Activated B cell treated with CpG ODN at 0.5 μM for 24 hours (primary cell): ENCODE measurements at regions not wholly inside any gene's neighbourhood (a gene's known extent, or its start where the extent isn't known, plus 50 kb on each side); places are given as distances from the start of the nearest gene placed in this dataset.
"Not testable (repeated sequence)": the region's sequence is repeated elsewhere in the genome, so short reads cannot be mapped to it uniquely, and the experiment has no call there.

Source experiments
- ATAC-seq: fragments of 200-7000 bp; cut with Tn5 transposase; one replicate; pipeline ENCODE4 v1.10.0; 2021; ENCODE audit warnings: low read depth, mild to moderate bottlenecking, moderate library complexity
- CTCF ChIA-PET: fragments of 350-600 bp; sonication (Branson Sonifier 250); formaldehyde crosslinking; loops from one replicate; lab custom pipeline; 2021; ENCODE audit warnings: antibody characterized with exemption; lab: Charles Lee
- POLR2A ChIA-PET: fragments of 350-600 bp; sonication (Branson Sonifier 250); formaldehyde crosslinking; loops from one replicate; lab custom pipeline; 2021; ENCODE audit warnings: antibody characterized with exemption; lab: Charles Lee
- DNase-seq: peaks from one replicate; pipeline ENCODE4 v3.0.0; 2022
- H3K27ac Mint-ChIP-seq: one replicate; pipeline ENCODE4 v1.8.0; 2020; ENCODE audit warnings: mixed read lengths
- H3K27me3 Mint-ChIP-seq: one replicate; pipeline ENCODE4 v1.8.0; 2021; ENCODE audit warnings: mixed read lengths
- H3K36me3 Mint-ChIP-seq: one replicate; pipeline ENCODE4 v1.8.0; 2021; ENCODE audit warnings: low read depth, mixed read lengths
- H3K4me1 Mint-ChIP-seq: one replicate; pipeline ENCODE4 v1.8.0; 2021; ENCODE audit warnings: mixed read lengths
- H3K4me3 Mint-ChIP-seq: one replicate; pipeline ENCODE4 v1.8.0; 2020; ENCODE audit warnings: mild to moderate bottlenecking, mixed read lengths
- H3K9me3 Mint-ChIP-seq: one replicate; pipeline ENCODE4 v1.8.0; 2020; ENCODE audit warnings: mixed read lengths
- intact Hi-C: fragments of 100-400 bp; cut with micrococcal nuclease; formaldehyde crosslinking; loops from one replicate; pipeline ENCODE4 v1.15.1; 2024
- TF ChIP-seq, protein P1 (sequence below): fragments of 200-600 bp; IDR thresholded peaks from one replicate; pipeline ENCODE4 v1.8.0; 2022; ENCODE audit warnings: antibody characterized with exemption, mild to moderate bottlenecking

DNA sequence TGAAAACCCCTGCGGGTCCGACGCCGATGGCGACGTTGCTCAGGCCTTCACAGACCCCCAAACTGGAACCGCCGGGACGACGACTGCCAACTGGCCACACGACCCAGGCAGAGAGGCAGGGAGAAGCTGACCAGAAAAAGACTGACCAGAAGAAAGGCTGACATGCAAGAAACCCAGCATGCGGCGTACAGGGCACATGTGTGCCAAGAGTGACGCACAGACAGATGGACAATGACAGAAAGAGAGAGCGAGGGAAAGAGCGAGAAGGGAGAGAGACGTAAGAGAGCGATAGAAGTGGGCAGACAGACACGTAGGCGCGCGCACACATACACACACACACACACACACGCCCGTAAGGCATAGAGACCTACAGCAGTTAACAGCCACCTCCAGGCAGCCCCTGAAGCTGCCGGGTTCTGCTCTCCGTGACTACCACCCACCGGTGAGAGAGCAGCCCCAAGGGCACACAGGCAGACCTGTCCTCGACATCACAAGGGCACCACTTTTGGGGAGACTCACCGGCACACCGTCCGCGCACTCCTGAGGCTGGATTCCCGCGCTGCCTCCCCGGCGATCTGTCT is 67.2 kb upstream of the ZNF527 start:
- TF ChIP-seq, protein P1, sequence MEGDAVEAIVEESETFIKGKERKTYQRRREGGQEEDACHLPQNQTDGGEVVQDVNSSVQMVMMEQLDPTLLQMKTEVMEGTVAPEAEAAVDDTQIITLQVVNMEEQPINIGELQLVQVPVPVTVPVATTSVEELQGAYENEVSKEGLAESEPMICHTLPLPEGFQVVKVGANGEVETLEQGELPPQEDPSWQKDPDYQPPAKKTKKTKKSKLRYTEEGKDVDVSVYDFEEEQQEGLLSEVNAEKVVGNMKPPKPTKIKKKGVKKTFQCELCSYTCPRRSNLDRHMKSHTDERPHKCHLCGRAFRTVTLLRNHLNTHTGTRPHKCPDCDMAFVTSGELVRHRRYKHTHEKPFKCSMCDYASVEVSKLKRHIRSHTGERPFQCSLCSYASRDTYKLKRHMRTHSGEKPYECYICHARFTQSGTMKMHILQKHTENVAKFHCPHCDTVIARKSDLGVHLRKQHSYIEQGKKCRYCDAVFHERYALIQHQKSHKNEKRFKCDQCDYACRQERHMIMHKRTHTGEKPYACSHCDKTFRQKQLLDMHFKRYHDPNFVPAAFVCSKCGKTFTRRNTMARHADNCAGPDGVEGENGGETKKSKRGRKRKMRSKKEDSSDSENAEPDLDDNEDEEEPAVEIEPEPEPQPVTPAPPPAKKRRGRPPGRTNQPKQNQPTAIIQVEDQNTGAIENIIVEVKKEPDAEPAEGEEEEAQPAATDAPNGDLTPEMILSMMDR, result no peak
- H3K27me3 Mint-ChIP-seq, result peaks cover 2% of the 10 kb centered on the region
- peak overlapping the region; percentile 50 for H3K4me3 Mint-ChIP-seq
- intact Hi-C loops, result no loop called here
- no peak for DNase-seq
- H3K9me3 Mint-ChIP-seq, result peaks cover 6% of the 10 kb centered on the region
- H3K36me3 Mint-ChIP-seq, result no peaks in the 10 kb centered on the region
- ChIA-PET CTCF (no interaction called here), POLR2A (no interaction called here)
- no peak for ATAC-seq
- no peaks in the 10 kb centered on the region for H3K4me1 Mint-ChIP-seq
- no peak overlapping the region for H3K27ac Mint-ChIP-seq

DNA sequence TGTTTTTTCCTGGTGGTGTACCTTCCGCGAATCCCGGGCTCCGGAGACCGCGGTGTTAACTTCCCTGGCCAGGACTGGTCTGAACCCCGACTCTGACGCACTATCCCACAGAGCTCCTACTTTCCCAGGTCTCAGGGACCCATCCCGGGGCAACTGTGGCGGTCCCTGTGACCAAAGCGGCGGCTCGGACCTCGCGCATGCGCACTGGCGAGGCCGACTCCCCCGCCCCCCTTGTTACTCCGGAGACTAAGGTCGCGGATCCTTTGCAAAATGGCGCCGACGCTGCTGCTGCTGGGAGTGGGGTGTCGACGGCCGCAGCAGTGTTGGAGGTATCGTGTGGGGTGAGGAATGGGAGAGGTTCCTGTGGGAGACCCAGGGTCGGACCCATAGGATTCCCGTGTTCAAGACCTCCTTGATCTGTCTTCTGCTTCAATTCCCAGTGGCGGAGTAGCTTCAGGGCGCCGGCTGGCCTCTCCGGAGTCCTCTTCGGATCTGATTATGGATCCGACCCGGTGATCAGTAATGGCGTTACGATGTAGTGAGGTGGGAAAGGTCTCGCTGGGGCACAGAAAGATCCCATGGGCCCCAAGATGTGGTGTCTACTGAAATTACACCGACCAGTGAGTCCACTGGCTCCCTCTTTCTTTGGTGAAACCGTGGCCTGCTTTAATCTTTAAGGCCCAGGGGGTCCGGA is 66.6 kb upstream of the ZNF527 start:
- no peak for ATAC-seq
- H3K4me3 Mint-ChIP-seq, result peak overlapping the region; percentile 50
- no peak overlapping the region for H3K27ac Mint-ChIP-seq
- TF ChIP-seq, protein P1, result no peak
- H3K4me1 Mint-ChIP-seq, result no peaks in the 10 kb centered on the region
- peaks cover 6% of the 10 kb centered on the region for H3K9me3 Mint-ChIP-seq
- DNase-seq, result no peak
- intact Hi-C loops, result no loop called here
- H3K36me3 Mint-ChIP-seq, result no peaks in the 10 kb centered on the region
- POLR2A ChIA-PET, result no interaction called here
- CTCF ChIA-PET, result no interaction called here
- peaks cover 2% of the 10 kb centered on the region for H3K27me3 Mint-ChIP-seq

- DNase-seq (no peak), ATAC-seq (no peak)
- Mint-ChIP-seq H3K4me1 (peaks cover under 1% of the 10 kb centered on the region), H3K4me3 (no peak overlapping the region), H3K27me3 (peaks cover 2% of the 10 kb centered on the region), H3K27ac (no peak overlapping the region), H3K9me3 (peaks cover 6% of the 10 kb centered on the region), H3K36me3 (no peaks in the 10 kb centered on the region)
- TF ChIP-seq, protein P1, result no peak
- intact Hi-C loops, result no loop called here
- CTCF ChIA-PET, result no interaction called here
- POLR2A ChIA-PET, result no interaction called here
Observed at GRCh38 chr19:37304884-37305255, 66.0 kb upstream of the ZNF527 start.

GRCh38 chr19:37306383-37306963 is 64.4 kb upstream of the ZNF527 start:
- ChIA-PET CTCF (no interaction called here), POLR2A (no interaction called here)
- no peak for DNase-seq
- no peak overlapping the region for H3K4me3 Mint-ChIP-seq
- no peak overlapping the region for H3K27ac Mint-ChIP-seq
- intact Hi-C loops, result no loop called here
- H3K27me3 Mint-ChIP-seq, result peaks cover 2% of the 10 kb centered on the region
- no peaks in the 10 kb centered on the region for H3K36me3 Mint-ChIP-seq
- peaks cover 3% of the 10 kb centered on the region for H3K4me1 Mint-ChIP-seq
- TF ChIP-seq, protein P1, result no peak
- ATAC-seq, result no peak
- H3K9me3 Mint-ChIP-seq, result peaks cover 6% of the 10 kb centered on the region

GRCh38 chr19:37309834-37310575 is 60.9 kb upstream of the ZNF527 start:
- Mint-ChIP-seq H3K9me3 (peaks cover 3% of the 10 kb centered on the region), H3K27ac (no peak overlapping the region), H3K4me3 (no peak overlapping the region), H3K4me1 (peaks cover 17% of the 10 kb centered on the region), H3K36me3 (no peaks in the 10 kb centered on the region), H3K27me3 (peaks cover 12% of the 10 kb centered on the region)
- ATAC-seq (no peak), DNase-seq (no peak)
- ChIA-PET CTCF (no interaction called here), POLR2A (interaction anchor here (1.0 to 1.4 kb wide), 2 partner anchors 9 to 61 kb away, joined by 3 read pairs; partner anchors contain the start of gene ZNF527)
- intact Hi-C loops, result loop anchor here (10.0 kb wide), 3 partner anchors 245 to 1565 kb away; partner anchors contain the start of genes IGFLR1, LIN37, PSENEN and U2AF1L4
- TF ChIP-seq, protein P1, result no peak

DNA sequence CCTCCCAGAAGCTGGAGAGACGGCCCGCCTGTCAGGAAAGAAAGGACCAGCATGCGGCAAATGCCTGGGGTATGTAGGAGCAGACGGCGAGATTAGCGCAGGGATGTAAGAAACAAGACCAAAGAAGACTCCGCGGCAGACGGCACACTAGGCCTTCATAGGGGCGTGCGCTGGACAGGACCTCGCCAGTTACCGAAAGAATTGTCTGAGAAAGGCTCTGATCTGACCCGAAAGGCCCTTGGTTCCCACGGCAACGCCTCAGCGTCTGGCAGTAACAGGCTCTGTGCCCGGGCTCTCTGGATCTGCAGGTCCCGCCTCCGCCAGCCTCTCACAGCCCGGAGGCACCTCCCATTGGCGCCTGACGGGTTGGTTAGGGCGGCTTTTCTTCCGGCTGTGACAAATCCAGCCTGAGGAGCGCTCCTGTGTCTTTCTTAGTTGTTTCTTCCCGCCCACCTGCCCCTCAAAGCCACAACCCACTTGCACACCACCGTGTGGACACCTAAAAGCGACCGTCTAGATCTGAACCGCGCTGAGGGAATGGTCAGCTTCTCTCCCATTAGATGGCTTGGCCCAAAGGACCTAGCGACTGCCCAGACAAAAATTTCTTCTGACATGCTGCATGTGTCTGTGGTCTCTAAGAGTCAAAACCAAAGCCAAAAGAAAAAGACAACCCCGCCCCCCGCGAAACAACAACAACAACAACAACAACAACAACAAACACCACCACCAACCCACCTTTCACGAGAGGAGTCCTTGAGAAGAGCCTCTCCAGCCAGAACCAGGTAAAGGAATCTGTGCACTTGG is 58.2 kb upstream of the ZNF527 start:
- Mint-ChIP-seq H3K27me3 (peaks cover 12% of the 10 kb centered on the region), H3K4me1 (peaks cover 24% of the 10 kb centered on the region), H3K4me3 (peak overlapping the region; percentile 77)
- intact Hi-C loops, result loop anchor here (10.0 kb wide), 3 partner anchors 242 to 1568 kb away; partner anchors contain the start of genes IGFLR1, LIN37, PSENEN and U2AF1L4
- CTCF ChIA-PET, H3K27ac Mint-ChIP-seq, H3K36me3 Mint-ChIP-seq, POLR2A ChIA-PET, H3K9me3 Mint-ChIP-seq: not testable (repeated sequence)
- DNase-seq (peak; percentile 34), ATAC-seq (peak; percentile 37)
